ENCODE measurements at regions not wholly inside any gene's neighbourhood (a gene's known extent, or its start where the extent isn't known, plus 50 kb on each side); places are given as distances from the start of the nearest gene placed in this dataset.

- no peak for DNase-seq (ENCODE audit: low read depth in 2 of 2)
These were observed 167.8 kb downstream of the RAB28 start for GRCh38 chr4:13316354-13316753.

GRCh38 chr4:13313856-13314255 lies 170.3 kb downstream of the RAB28 start:
- no peak for DNase-seq (ENCODE audit: low read depth in 2 of 2)

GRCh38 chr4:13312264-13312663 lies 171.9 kb downstream of the RAB28 start:
- DNase-seq (ENCODE audit: low read depth in 2 of 2) = no peak

GRCh38 chr4:13309751-13310150 lies 174.4 kb downstream of the RAB28 start:
- no peak for DNase-seq (ENCODE audit: low read depth in 2 of 2)

- DNase-seq (ENCODE audit: low read depth in 2 of 2) = no peak
These were observed 177.8 kb downstream of the RAB28 start for GRCh38 chr4:13306356-13306755.

- DNase-seq (ENCODE audit: low read depth in 2 of 2) = no peak
These were observed 181.3 kb downstream of the RAB28 start for GRCh38 chr4:13302876-13303275.

GRCh38 chr4:13299343-13299742 lies 184.8 kb downstream of the RAB28 start:
- no peak for DNase-seq (ENCODE audit: low read depth in 2 of 2)

GRCh38 chr4:13298655-13299054 lies 185.5 kb downstream of the RAB28 start:
- no peak for DNase-seq (ENCODE audit: low read depth in 2 of 2)

- no peak for DNase-seq (ENCODE audit: low read depth in 2 of 2)
These were observed 187.2 kb downstream of the RAB28 start for GRCh38 chr4:13296986-13297385.

GRCh38 chr4:13294961-13295605 lies 189.1 kb downstream of the RAB28 start:
- DNase-seq (ENCODE audit: low read depth in 2 of 2) = no peak

GRCh38 chr4:13292372-13292771 lies 191.8 kb downstream of the RAB28 start:
- no peak for DNase-seq (ENCODE audit: low read depth in 2 of 2)

- DNase-seq (ENCODE audit: low read depth in 2 of 2) = no peak
These were observed 194.7 kb downstream of the RAB28 start for GRCh38 chr4:13289391-13289790.

- DNase-seq (ENCODE audit: low read depth in 2 of 2) = no peak
These were observed 198.8 kb downstream of the RAB28 start for GRCh38 chr4:13285336-13285735.

- DNase-seq (ENCODE audit: low read depth in 2 of 2) = no peak
These were observed 199.2 kb downstream of the RAB28 start for GRCh38 chr4:13284932-13285331.

GRCh38 chr4:13276357-13276756 lies 207.8 kb downstream of the RAB28 start:
- DNase-seq (ENCODE audit: low read depth in 2 of 2) = no peak

- no peak for DNase-seq (ENCODE audit: low read depth in 2 of 2)
These were observed 215.4 kb downstream of the RAB28 start for GRCh38 chr4:13268703-13269102.

GRCh38 chr4:13268165-13268564 lies 216.0 kb downstream of the RAB28 start:
- no peak for DNase-seq (ENCODE audit: low read depth in 2 of 2)

GRCh38 chr4:13267091-13267490 lies 217.0 kb downstream of the RAB28 start:
- no peak for DNase-seq (ENCODE audit: low read depth in 2 of 2)

GRCh38 chr4:13266687-13267086 lies 217.5 kb downstream of the RAB28 start:
- no peak for DNase-seq (ENCODE audit: low read depth in 2 of 2)

- DNase-seq (ENCODE audit: low read depth in 2 of 2) = no peak
These were observed 220.1 kb downstream of the RAB28 start for GRCh38 chr4:13263967-13264525.

GRCh38 chr4:13262816-13263215 lies 221.3 kb downstream of the RAB28 start:
- no peak for DNase-seq (ENCODE audit: low read depth in 2 of 2)

- no peak for DNase-seq (ENCODE audit: low read depth in 2 of 2)
These were observed 222.5 kb downstream of the RAB28 start for GRCh38 chr4:13261486-13262257.

GRCh38 chr4:13260513-13260912 lies 223.6 kb downstream of the RAB28 start:
- DNase-seq (ENCODE audit: low read depth in 2 of 2) = no peak
